NOMO-1 (cell line): ENCODE measurements at regions not wholly inside any gene's neighbourhood (a gene's known extent, or its start where the extent isn't known, plus 50 kb on each side); places are given as distances from the start of the nearest gene placed in this dataset.
"Not testable (repeated sequence)": the region's sequence is repeated elsewhere in the genome, so short reads cannot be mapped to it uniquely, and the experiment has no call there.

Experiments
- DNase-seq, 2 experiments: peaks; one replicate each; lab custom pipeline; 2025; ENCODE audit not compliant: unreplicated experiment in 2 of 2; lab: John Stamatoyannopoulos, UW

GRCh38 chr7:84880326-84880997, 306.4 kb downstream of the SEMA3D start:
- DNase-seq: not testable (repeated sequence)

GRCh38 chr7:84879570-84880325, 307.1 kb downstream of the SEMA3D start:
- DNase-seq: no peak

- no peak for DNase-seq
These were observed 308.8 kb downstream of the SEMA3D start for GRCh38 chr7:84877943-84878570.

- no peak for DNase-seq
These were observed 310.6 kb downstream of the SEMA3D start for GRCh38 chr7:84876061-84876821.

GRCh38 chr7:84865560-84865959, 321.3 kb downstream of the SEMA3D start:
- no peak for DNase-seq

GRCh38 chr7:84857336-84857735, 329.5 kb downstream of the SEMA3D start:
- DNase-seq: no peak

GRCh38 chr7:84855758-84856157, 331.1 kb downstream of the SEMA3D start:
- DNase-seq: no peak

- peak in 1 of 2 experiments; percentile 26 for DNase-seq
These were observed 337.9 kb downstream of the SEMA3D start for GRCh38 chr7:84848974-84849372.

- DNase-seq: peak in 1 of 2 experiments; percentile 43
These were observed 338.5 kb downstream of the SEMA3D start for GRCh38 chr7:84848219-84848973.

- no peak for DNase-seq
These were observed 339.1 kb downstream of the SEMA3D start for GRCh38 chr7:84847790-84848189.

- DNase-seq: no peak
These were observed 339.8 kb downstream of the SEMA3D start for GRCh38 chr7:84847038-84847437.

- no peak for DNase-seq
These were observed 340.9 kb downstream of the SEMA3D start for GRCh38 chr7:84845971-84846370.

GRCh38 chr7:84844771-84845170, 342.1 kb downstream of the SEMA3D start:
- no peak for DNase-seq

- no peak for DNase-seq
These were observed 345.0 kb downstream of the SEMA3D start for GRCh38 chr7:84841809-84842208.

GRCh38 chr7:84838857-84839256, 348.0 kb downstream of the SEMA3D start:
- DNase-seq: no peak

GRCh38 chr7:84837405-84837804, 349.5 kb downstream of the SEMA3D start:
- peak in 1 of 2 experiments; percentile 17 for DNase-seq

GRCh38 chr7:84829719-84830118, 357.1 kb downstream of the SEMA3D start:
- DNase-seq: no peak

- DNase-seq: no peak
These were observed 362.7 kb downstream of the SEMA3D start for GRCh38 chr7:84824057-84824651.

GRCh38 chr7:84823530-84823929, 363.3 kb downstream of the SEMA3D start:
- DNase-seq: peak; percentile 22 to 57

GRCh38 chr7:84822941-84823510, 363.8 kb downstream of the SEMA3D start:
- peak in 1 of 2 experiments; percentile 23 for DNase-seq
